ENCODE measurements at regions not wholly inside any gene's neighbourhood (a gene's known extent, or its start where the extent isn't known, plus 50 kb on each side); places are given as distances from the start of the nearest gene placed in this dataset.

DNA sequence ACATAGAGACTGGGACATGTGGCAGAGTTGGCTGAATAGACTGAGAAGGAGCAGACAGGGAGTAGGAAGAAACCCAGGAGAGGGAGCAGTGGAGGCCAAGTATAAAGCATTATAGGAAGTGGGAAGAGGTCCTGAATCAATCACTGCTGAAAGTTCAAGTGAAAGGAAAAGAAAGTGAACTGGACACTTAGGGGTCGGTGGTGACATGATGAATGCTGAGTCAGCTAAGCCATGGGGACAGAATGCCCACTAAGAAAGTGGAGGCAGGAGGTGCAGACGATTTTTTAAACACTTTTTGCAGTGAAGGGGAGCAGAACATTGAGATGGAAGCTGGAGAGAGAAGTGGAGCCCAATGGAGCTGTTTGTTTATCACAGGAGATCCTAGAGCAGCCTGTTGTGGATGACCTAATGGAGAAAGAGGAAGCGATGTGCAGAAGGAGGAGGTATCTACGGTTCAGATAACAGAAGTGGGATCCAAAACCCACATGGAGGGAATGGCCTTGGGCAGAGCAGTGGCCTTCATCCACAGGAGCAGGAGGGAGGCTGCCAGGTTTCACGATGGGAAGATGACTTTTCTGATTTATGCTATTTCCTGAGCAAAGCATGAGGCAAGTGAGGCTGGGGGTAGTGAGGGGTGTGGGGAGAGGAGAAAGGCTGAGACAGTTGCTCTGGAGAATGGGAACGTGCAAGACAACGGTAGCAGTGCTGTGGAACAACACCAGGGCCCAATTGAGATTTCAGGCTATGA, 208.2 kb downstream of the RPLP1 start:
- TF ChIP-seq POLR2AphosphoS5 (IDR thresholded peaks at IDR 0.05; ENCODE audit: low read depth, low read length) (no peak), SIN3A (IDR thresholded peaks at IDR 0.05; ENCODE audit: borderline replicate concordance, insufficient read depth, low read depth, low read length) (no peak)
- TF ChIP-seq, protein P1, sequence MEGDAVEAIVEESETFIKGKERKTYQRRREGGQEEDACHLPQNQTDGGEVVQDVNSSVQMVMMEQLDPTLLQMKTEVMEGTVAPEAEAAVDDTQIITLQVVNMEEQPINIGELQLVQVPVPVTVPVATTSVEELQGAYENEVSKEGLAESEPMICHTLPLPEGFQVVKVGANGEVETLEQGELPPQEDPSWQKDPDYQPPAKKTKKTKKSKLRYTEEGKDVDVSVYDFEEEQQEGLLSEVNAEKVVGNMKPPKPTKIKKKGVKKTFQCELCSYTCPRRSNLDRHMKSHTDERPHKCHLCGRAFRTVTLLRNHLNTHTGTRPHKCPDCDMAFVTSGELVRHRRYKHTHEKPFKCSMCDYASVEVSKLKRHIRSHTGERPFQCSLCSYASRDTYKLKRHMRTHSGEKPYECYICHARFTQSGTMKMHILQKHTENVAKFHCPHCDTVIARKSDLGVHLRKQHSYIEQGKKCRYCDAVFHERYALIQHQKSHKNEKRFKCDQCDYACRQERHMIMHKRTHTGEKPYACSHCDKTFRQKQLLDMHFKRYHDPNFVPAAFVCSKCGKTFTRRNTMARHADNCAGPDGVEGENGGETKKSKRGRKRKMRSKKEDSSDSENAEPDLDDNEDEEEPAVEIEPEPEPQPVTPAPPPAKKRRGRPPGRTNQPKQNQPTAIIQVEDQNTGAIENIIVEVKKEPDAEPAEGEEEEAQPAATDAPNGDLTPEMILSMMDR (IDR thresholded peaks at IDR 0.05) = no peak
